Gastroesophageal sphincter (tissue), 4 donors: ENCODE measurements at regions not wholly inside any gene's neighbourhood (a gene's known extent, or its start where the extent isn't known, plus 50 kb on each side); places are given as distances from the start of the nearest gene placed in this dataset.

Source experiments
- ATAC-seq: fragments of 150-250 bp; one replicate; pipeline ENCODE4 v1.9.1; 2016; ENCODE audit warnings: mild to moderate bottlenecking, moderate library complexity
- H3K27ac ChIP-seq, 4 donors: fragments of 200-600 bp; sonication (generic) in 3 of 4; 1 replicate in 3 of 4; 2 replicates in 1 of 4; pipeline ENCODE4 v1.5.1; 2016 to 2019
- H3K27me3 ChIP-seq: fragments of 200-600 bp; sonication (generic); one replicate; pipeline ENCODE4 v1.5.1; 2019
- H3K36me3 ChIP-seq, 2 donors: fragments of 200-600 bp; sonication (generic); one replicate each; pipeline ENCODE4 v1.5.1; 2019; ENCODE audit warnings: control low read depth in 1 of 2
- H3K4me1 ChIP-seq, 3 donors: fragments of 200-600 bp; sonication (generic); 1 replicate in 2 of 3; 2 replicates in 1 of 3; pipeline ENCODE4 v1.5.1; 2016 to 2019; ENCODE audit warnings: control low read depth in 2 of 3
- H3K4me3 ChIP-seq, 2 donors: fragments of 200-600 bp; sonication (generic); one replicate each; pipeline ENCODE4 v1.5.1; 2019; ENCODE audit warnings: mild to moderate bottlenecking in 1 of 2, moderate library complexity in 1 of 2
- H3K9me3 ChIP-seq, 3 donors: fragments of 200-600 bp; sonication (generic); one replicate each; pipeline ENCODE4 v1.5.1; 2017 to 2019; ENCODE audit warnings: control low read depth in 2 of 3
- CTCF ChIP-seq, 4 experiments: fragments of 200-600 bp in 2 of 4; fragments of 450-650 bp in 2 of 4; sonication (generic) in 1 of 4; IDR thresholded peaks; one replicate each; pipeline ENCODE4 v1.5.1; 2017 to 2019; ENCODE audit warnings: antibody characterized with exemption in 4 of 4, mild to moderate bottlenecking in 2 of 4, moderate library complexity in 2 of 4
- EP300 ChIP-seq: sonication (generic); formaldehyde crosslinking; IDR thresholded peaks from one replicate; pipeline ENCODE4 v1.6.1; 2017; ENCODE audit warnings: antibody characterized with exemption, mild to moderate bottlenecking
- POLR2A ChIP-seq, 2 donors: fragments of 450-650 bp; IDR thresholded peaks; one replicate each; pipeline ENCODE4 v1.6.1; 2017; ENCODE audit warnings: antibody characterized with exemption in 2 of 2, mild to moderate bottlenecking in 2 of 2, moderate library complexity in 1 of 2
- POLR2AphosphoS5 ChIP-seq: sonication (generic); formaldehyde crosslinking; IDR thresholded peaks from one replicate; pipeline ENCODE4 v1.6.1; 2017; ENCODE audit warnings: antibody characterized with exemption
- WGBS, 2 donors: methylation state at CpG; one replicate each; pipeline ENCODE4 v1.1.5; 2018; ENCODE audit warnings: low coverage in 1 of 2; 5-methylcytosine and 5-hydroxymethylcytosine counted together

- H3K4me1 ChIP-seq, result no peaks in the 10 kb centered on the region
- 69 to 74% methylated on average over 9 to 22 of the region's 22 CpGs for WGBS, 2 donors
These were observed 123.4 kb downstream of the CTTN start for GRCh38 chr11:70521475-70522308.

DNA sequence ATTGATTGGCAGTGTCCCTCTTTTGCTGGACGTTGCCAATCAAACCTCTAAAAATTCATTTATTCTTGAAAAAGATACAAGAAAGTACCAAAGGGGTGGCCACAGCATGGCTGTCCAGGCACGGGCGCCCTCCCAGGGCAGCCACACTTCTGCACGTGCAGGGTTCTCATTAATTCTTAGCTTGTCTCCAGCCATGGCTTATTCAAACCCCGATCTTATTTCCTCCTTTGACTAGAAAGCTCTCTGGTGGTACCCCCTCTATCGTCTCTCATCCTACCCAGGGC lies 123.9 kb downstream of the CTTN start:
- no peak for TF ChIP-seq POLR2A (IDR thresholded peaks at IDR 0.05)
- TF ChIP-seq POLR2AphosphoS5, result no peak
- TF ChIP-seq EP300, result no peak
- TF ChIP-seq CTCF (IDR thresholded peaks at IDR 0.05), result no peak
- no peak for ATAC-seq
- H3K36me3 ChIP-seq, result no peaks in the 10 kb centered on the region
- WGBS, 2 donors, result 80% methylated on average over 1 to 6 of the region's 6 CpGs
- H3K27me3 ChIP-seq, result peaks cover 6% of the 10 kb centered on the region
- H3K9me3 ChIP-seq, result no peaks in the 10 kb centered on the region
- H3K4me1 ChIP-seq, result no peaks in the 10 kb centered on the region
- no peak overlapping the region for H3K4me3 ChIP-seq
- no peak overlapping the region for H3K27ac ChIP-seq

More at GRCh38 chr11:70521475-70522308, 123.4 kb downstream of the CTTN start:
- Histone ChIP-seq H3K9me3 (no peaks in the 10 kb centered on the region), H3K36me3 (no peaks in the 10 kb centered on the region), H3K4me3 (no peak overlapping the region), H3K27ac (no peak overlapping the region), H3K27me3 (peaks cover 6% of the 10 kb centered on the region)
- no peak for TF ChIP-seq EP300
- no peak for TF ChIP-seq CTCF (IDR thresholded peaks at IDR 0.05)
- no peak for TF ChIP-seq POLR2A (IDR thresholded peaks at IDR 0.05)
- ATAC-seq, result no peak

- Histone ChIP-seq H3K27ac (no peak overlapping the region), H3K9me3 (no peaks in the 10 kb centered on the region), H3K4me1 (no peaks in the 10 kb centered on the region), H3K36me3 (no peaks in the 10 kb centered on the region), H3K4me3 (no peak overlapping the region), H3K27me3 (peaks cover 6% of the 10 kb centered on the region)
- ATAC-seq, result no peak
- 40 to 53% methylated on average over 3 to 9 of the region's 26 CpGs for whole genome bisulfite sequencing, 2 donors
- TF ChIP-seq POLR2AphosphoS5 (no peak), POLR2A (IDR thresholded peaks at IDR 0.05) (no peak), CTCF (IDR thresholded peaks at IDR 0.05) (no peak), EP300 (no peak)
These were observed 124.4 kb downstream of the CTTN start for GRCh38 chr11:70522593-70523311.

DNA sequence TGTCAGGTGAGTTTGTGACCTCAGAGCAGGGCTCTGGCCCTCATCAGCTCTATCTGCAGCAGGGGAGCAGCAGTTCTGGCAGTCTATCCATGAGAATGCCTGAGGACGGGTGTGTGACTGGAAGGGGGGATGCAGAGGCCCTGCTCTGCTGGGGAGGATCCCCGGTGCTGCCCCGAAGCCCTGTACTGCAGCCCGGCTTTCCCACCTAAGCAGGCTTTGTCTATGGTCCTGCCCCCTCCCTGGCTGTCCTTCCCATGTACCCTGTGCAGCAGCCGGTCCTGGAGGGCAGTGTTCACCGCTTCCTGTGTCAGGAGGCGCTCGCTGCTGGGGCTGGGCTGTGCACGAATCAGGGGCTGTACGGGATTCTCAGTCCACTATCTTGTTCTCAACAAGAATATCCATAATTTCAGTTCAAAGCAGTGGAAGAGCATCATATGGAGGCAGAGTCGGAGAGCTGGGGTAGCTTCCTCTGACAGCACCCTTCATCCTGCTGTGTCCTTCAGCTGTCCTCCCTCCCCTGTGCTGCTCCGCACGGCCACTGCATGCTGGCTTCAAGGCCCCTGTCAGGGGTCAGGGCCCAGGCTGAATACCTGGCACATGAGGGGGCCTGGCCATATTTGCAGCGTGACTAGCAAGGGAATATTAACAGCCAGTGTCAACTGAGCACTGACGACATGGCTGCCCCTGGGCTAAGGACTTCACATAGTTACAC lies 125.2 kb downstream of the CTTN start:
- WGBS, 2 donors, result 69 to 90% methylated on average over 2 to 4 of the region's 15 CpGs
- no peaks in the 10 kb centered on the region for H3K36me3 ChIP-seq
- ATAC-seq, result no peak

More for the DNA sequence above, 125.2 kb downstream of the CTTN start:
- Histone ChIP-seq H3K27ac (no peak overlapping the region), H3K9me3 (no peaks in the 10 kb centered on the region), H3K27me3 (peaks cover 6% of the 10 kb centered on the region), H3K4me3 (no peak overlapping the region), H3K4me1 (no peaks in the 10 kb centered on the region)
- TF ChIP-seq POLR2A (IDR thresholded peaks at IDR 0.05) (no peak), CTCF (IDR thresholded peaks at IDR 0.05) (no peak), EP300 (no peak), POLR2AphosphoS5 (no peak)
